ENCODE measurements at regions not wholly inside any gene's neighbourhood (a gene's known extent, or its start where the extent isn't known, plus 50 kb on each side); places are given as distances from the start of the nearest gene placed in this dataset.

DNA sequence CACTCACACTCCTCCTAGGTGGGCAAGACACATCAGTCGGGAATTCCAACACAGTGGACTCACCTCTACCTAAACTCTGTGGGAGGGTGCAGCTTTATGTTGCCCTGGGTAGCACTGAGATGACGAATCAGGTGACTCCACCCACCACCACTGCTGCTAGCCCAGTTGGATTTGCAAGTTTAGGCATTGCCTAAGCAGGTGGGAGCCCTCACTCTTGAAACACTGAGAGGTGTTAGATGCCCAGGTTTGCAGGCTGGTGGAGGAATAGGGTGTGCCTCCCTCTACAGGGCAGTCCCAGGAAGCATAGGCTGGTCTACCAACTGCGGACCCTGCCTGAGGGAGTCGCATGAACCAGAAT lies 708.9 kb downstream of the POM121L12 start:
- Histone ChIP-seq H3K4me3 (ENCODE audit: low read length) (no peak overlapping the region), H3K27ac (ENCODE audit: low read length) (no peak overlapping the region), H3K27me3 (replicated peaks; ENCODE audit: insufficient read depth, low read length) (no peaks in the 10 kb centered on the region), H3K36me3 (replicated peaks; ENCODE audit: insufficient read depth, low read length) (no peaks in the 10 kb centered on the region), H3K9me3 (replicated peaks; ENCODE audit: insufficient read depth, low read length) (no peaks in the 10 kb centered on the region), H3K9me2 (replicated peaks; ENCODE audit: insufficient read depth, low read length) (no peaks in the 10 kb centered on the region), H4K20me1 (ENCODE audit: insufficient read depth, low read length) (no peaks in the 10 kb centered on the region), H3K9ac (ENCODE audit: low read length) (no peak overlapping the region), H3K4me1 (ENCODE audit: low read length) (no peaks in the 10 kb centered on the region), H3K79me2 (ENCODE audit: low read length) (no peaks in the 10 kb centered on the region), H3K4me2 (ENCODE audit: low read depth, low read length) (no peak overlapping the region), H3F3A (ENCODE audit: insufficient read depth, low read length) (no peaks in the 10 kb centered on the region), H2AFZ (ENCODE audit: low read length) (no peak overlapping the region)
- TF ChIP-seq, protein P1, sequence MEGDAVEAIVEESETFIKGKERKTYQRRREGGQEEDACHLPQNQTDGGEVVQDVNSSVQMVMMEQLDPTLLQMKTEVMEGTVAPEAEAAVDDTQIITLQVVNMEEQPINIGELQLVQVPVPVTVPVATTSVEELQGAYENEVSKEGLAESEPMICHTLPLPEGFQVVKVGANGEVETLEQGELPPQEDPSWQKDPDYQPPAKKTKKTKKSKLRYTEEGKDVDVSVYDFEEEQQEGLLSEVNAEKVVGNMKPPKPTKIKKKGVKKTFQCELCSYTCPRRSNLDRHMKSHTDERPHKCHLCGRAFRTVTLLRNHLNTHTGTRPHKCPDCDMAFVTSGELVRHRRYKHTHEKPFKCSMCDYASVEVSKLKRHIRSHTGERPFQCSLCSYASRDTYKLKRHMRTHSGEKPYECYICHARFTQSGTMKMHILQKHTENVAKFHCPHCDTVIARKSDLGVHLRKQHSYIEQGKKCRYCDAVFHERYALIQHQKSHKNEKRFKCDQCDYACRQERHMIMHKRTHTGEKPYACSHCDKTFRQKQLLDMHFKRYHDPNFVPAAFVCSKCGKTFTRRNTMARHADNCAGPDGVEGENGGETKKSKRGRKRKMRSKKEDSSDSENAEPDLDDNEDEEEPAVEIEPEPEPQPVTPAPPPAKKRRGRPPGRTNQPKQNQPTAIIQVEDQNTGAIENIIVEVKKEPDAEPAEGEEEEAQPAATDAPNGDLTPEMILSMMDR (IDR thresholded peaks at IDR 0.05; ENCODE audit: low read length): no peak
- no peak for TF ChIP-seq EZH2 (optimal IDR thresholded peaks at IDR 0.05; ENCODE audit: low read depth, low read length)
- TF ChIP-seq EZH2phosphoT487 (IDR thresholded peaks at IDR 0.05; ENCODE audit: low read length): no peak
- no peak for DNase-seq

DNA sequence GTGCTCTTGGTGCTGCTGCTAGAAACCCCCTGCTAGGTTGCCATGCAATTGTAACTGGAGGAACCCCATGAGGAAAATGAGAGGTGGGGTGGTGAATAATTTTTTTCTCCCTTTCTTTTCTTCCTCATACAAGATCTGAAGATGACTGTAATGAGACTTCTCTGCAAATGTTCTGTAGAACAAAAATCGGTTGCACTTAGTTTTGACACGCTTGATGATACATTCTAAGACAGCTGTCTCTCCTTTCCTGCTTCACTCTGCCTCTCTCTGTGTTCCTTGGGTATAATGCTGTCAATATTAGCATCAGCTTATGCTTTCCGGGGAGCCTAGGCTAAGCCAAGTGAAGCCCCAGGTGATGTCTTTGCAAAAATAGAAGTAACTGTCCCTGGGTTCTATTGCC lies 721.5 kb downstream of the POM121L12 start:
- H3K9me3 ChIP-seq (replicated peaks; ENCODE audit: insufficient read depth, low read length): no peaks in the 10 kb centered on the region

DNA sequence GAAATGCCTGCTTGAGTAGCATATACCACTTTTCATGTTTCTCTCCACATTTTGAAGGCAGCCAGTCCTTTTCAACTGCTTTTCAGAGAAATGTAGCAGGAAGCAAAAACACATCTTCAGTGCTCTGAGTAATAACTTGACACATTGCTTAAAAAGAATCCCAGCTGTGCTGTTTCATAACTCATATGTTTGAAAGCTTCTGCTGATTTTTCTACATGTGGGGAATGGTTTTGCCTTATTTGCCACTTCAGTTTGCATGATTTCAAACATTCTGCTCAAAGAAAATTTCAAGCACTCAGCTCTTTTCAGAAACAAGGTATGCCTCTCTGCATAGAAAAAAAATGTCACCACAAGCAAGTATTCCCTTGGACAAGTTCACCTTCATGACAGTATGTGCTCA lies 732.8 kb downstream of the POM121L12 start:
- H3K27me3 ChIP-seq (replicated peaks; ENCODE audit: insufficient read depth, low read length): no peaks in the 10 kb centered on the region
- H3K4me1 ChIP-seq (ENCODE audit: low read length): no peaks in the 10 kb centered on the region
- TF ChIP-seq EZH2 (optimal IDR thresholded peaks at IDR 0.05; ENCODE audit: low read depth, low read length) (no peak), EZH2phosphoT487 (IDR thresholded peaks at IDR 0.05; ENCODE audit: low read length) (no peak)
- TF ChIP-seq, protein P1 (IDR thresholded peaks at IDR 0.05; ENCODE audit: low read length): no peak
- no peaks in the 10 kb centered on the region for H3F3A ChIP-seq (ENCODE audit: insufficient read depth, low read length)
- no peaks in the 10 kb centered on the region for H3K9me3 ChIP-seq (replicated peaks; ENCODE audit: insufficient read depth, low read length)
- H3K79me2 ChIP-seq (ENCODE audit: low read length): no peaks in the 10 kb centered on the region
- H2AFZ ChIP-seq (ENCODE audit: low read length): no peak overlapping the region
- H3K9me2 ChIP-seq (replicated peaks; ENCODE audit: insufficient read depth, low read length): no peaks in the 10 kb centered on the region
- H3K27ac ChIP-seq (ENCODE audit: low read length): no peak overlapping the region
- H3K4me2 ChIP-seq (ENCODE audit: low read depth, low read length): no peak overlapping the region
- no peaks in the 10 kb centered on the region for H4K20me1 ChIP-seq (ENCODE audit: insufficient read depth, low read length)
- H3K4me3 ChIP-seq (ENCODE audit: low read length): no peak overlapping the region
- H3K36me3 ChIP-seq (replicated peaks; ENCODE audit: insufficient read depth, low read length): no peaks in the 10 kb centered on the region
- no peak overlapping the region for H3K9ac ChIP-seq (ENCODE audit: low read length)
- no peak for DNase-seq

More for the DNA sequence above, 721.5 kb downstream of the POM121L12 start:
- Histone ChIP-seq H3K4me1 (ENCODE audit: low read length) (no peaks in the 10 kb centered on the region), H3F3A (ENCODE audit: insufficient read depth, low read length) (no peaks in the 10 kb centered on the region), H3K9me2 (replicated peaks; ENCODE audit: insufficient read depth, low read length) (no peaks in the 10 kb centered on the region), H2AFZ (ENCODE audit: low read length) (no peak overlapping the region), H3K4me2 (ENCODE audit: low read depth, low read length) (no peak overlapping the region), H3K27me3 (replicated peaks; ENCODE audit: insufficient read depth, low read length) (no peaks in the 10 kb centered on the region), H3K36me3 (replicated peaks; ENCODE audit: insufficient read depth, low read length) (no peaks in the 10 kb centered on the region), H3K79me2 (ENCODE audit: low read length) (no peaks in the 10 kb centered on the region), H3K9ac (ENCODE audit: low read length) (no peak overlapping the region), H3K4me3 (ENCODE audit: low read length) (no peak overlapping the region), H4K20me1 (ENCODE audit: insufficient read depth, low read length) (no peaks in the 10 kb centered on the region), H3K27ac (ENCODE audit: low read length) (no peak overlapping the region)
- TF ChIP-seq, protein P1 (IDR thresholded peaks at IDR 0.05; ENCODE audit: low read length): no peak
- no peak for TF ChIP-seq EZH2phosphoT487 (IDR thresholded peaks at IDR 0.05; ENCODE audit: low read length)
- no peak for TF ChIP-seq EZH2 (optimal IDR thresholded peaks at IDR 0.05; ENCODE audit: low read depth, low read length)
- no peak for DNase-seq

All from MM.1S (cell line).